ENCODE measurements at regions not wholly inside any gene's neighbourhood (a gene's known extent, or its start where the extent isn't known, plus 50 kb on each side); places are given as distances from the start of the nearest gene placed in this dataset.

DNA sequence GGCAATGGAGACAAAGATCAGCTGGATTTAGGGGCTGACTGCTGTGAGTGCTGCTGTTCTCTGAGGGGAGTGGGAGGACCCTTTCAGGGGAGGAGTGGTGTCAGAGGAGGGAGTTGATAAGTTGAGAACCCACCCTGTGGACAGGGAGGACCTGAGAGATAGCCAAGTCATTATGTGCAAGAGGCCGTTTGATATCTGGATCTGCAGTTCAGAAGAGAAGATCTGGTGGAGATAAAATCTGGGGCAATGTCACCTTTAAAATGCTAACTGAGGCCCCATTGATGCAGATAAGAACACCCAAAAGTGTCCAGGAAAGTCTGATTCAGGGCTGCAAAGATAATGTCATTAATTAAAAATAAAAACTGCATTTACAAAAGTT lies 256.1 kb upstream of the HES1 start:
- no peak for ATAC-seq (ENCODE audit: low read depth)
- H3K27me3 Mint-ChIP-seq, result peaks cover 20% of the 10 kb centered on the region
- no peak overlapping the region for H3K27ac Mint-ChIP-seq
- no peak overlapping the region for H3K4me3 Mint-ChIP-seq
- no peaks in the 10 kb centered on the region for H3K4me1 Mint-ChIP-seq
- no peaks in the 10 kb centered on the region for H3K36me3 Mint-ChIP-seq
- DNase-seq, result no peak
- H3K9me3 Mint-ChIP-seq, result no peaks in the 10 kb centered on the region
- POLR2A ChIA-PET, result no interaction called here

DNA sequence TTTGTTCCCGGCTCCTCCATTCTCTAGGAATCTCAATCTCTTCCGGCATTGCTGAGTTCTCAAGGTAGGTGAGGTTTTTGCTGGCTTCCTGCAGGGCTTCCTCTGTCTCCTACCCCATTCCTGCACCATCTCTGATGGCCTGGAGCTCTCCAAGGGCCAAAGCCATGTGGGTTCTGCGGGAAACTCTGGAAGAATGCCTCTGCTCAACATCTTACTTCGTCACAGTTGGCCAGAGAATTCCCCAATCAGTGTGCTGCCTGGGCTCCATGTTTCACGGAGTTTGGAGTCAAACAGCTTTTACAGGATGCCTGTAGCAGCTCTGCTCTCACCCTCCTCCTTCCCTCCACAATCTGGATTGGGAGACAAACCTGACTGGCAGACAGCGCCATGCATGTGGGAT lies 253.9 kb upstream of the HES1 start:
- Mint-ChIP-seq H3K4me1 (no peaks in the 10 kb centered on the region), H3K36me3 (no peaks in the 10 kb centered on the region), H3K4me3 (no peak overlapping the region), H3K27ac (no peak overlapping the region), H3K27me3 (peaks cover 13% of the 10 kb centered on the region), H3K9me3 (no peaks in the 10 kb centered on the region)
- DNase-seq (no peak), ATAC-seq (ENCODE audit: low read depth) (no peak)
- POLR2A ChIA-PET, result no interaction called here

DNA sequence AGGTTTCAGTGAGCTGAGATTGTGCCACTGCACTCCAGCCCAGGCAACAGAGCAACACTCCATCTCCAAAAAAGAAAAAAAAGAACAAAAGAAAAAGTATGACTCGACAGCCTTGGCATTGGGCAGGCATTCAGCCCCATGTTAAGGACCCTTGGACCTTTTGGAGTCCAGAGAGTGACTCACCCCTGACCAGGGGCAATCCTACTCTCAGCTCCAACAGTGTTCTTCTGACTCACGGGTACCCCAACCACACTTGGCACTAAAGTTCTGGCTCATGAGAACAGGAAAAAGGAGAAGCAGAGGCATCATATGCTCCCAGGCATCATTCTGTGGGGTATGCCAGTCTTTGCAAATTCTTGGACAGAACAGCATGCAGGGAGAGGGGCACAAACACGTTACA lies 252.4 kb upstream of the HES1 start:
- H3K36me3 Mint-ChIP-seq, result no peaks in the 10 kb centered on the region

DNA sequence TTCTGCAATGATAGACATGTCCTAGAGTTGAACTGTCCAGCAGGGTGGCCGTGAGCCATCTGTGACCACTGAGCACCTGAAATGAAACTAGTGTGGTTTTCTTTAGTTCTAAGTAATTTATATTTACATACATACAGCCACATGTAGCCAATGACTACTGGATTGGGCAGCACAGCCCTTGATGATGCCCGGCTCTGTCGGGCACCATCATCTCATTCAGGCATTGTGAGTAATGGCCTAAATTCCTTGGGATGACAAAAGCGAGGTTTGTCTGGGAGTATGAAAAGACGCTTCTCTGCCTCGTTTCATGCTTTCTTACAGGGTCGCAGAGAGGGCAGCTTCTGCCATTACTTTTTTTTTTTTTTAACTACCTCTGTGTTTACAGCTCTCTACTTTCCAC lies 251.9 kb upstream of the HES1 start:
- H3K27ac Mint-ChIP-seq, result no peak overlapping the region
- H3K27me3 Mint-ChIP-seq, result peaks cover 6% of the 10 kb centered on the region
- POLR2A ChIA-PET, result no interaction called here
- no peaks in the 10 kb centered on the region for H3K9me3 Mint-ChIP-seq
- H3K4me1 Mint-ChIP-seq, result no peaks in the 10 kb centered on the region
- H3K4me3 Mint-ChIP-seq, result no peak overlapping the region
- no peak for DNase-seq
- no peaks in the 10 kb centered on the region for H3K36me3 Mint-ChIP-seq
- ATAC-seq (ENCODE audit: low read depth), result no peak

More for the DNA sequence above, 252.4 kb upstream of the HES1 start:
- Mint-ChIP-seq H3K27ac (no peak overlapping the region), H3K27me3 (peaks cover 6% of the 10 kb centered on the region), H3K4me3 (no peak overlapping the region), H3K4me1 (no peaks in the 10 kb centered on the region), H3K9me3 (no peaks in the 10 kb centered on the region)
- no peak for ATAC-seq (ENCODE audit: low read depth)
- no peak for DNase-seq
- POLR2A ChIA-PET, result no interaction called here

DNA sequence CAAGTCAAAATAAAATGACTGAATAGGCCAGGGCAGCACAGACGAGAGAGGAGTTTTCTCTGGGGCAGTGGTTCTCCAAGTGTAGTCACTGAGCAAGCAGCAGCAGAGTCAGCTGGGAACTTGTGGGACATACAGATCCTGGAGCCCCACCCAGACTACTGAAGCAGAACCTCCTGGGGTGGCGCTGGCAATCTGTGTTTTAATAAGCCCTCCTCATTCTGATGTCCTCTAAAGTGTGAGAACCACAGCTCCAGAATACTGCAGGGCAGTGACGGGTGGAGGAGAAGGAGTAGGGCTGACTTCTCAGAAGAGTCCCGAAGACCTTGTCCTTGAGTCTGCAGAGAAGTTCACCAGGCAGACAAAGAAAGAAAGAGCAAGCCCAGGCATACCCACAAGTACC lies 251.3 kb upstream of the HES1 start:
- POLR2A ChIA-PET, result no interaction called here
- peaks cover 4% of the 10 kb centered on the region for H3K27me3 Mint-ChIP-seq
- no peak overlapping the region for H3K27ac Mint-ChIP-seq
- no peak for DNase-seq
- no peak overlapping the region for H3K4me3 Mint-ChIP-seq
- no peaks in the 10 kb centered on the region for H3K4me1 Mint-ChIP-seq
- no peak for ATAC-seq (ENCODE audit: low read depth)
- no peaks in the 10 kb centered on the region for H3K36me3 Mint-ChIP-seq
- H3K9me3 Mint-ChIP-seq, result no peaks in the 10 kb centered on the region

DNA sequence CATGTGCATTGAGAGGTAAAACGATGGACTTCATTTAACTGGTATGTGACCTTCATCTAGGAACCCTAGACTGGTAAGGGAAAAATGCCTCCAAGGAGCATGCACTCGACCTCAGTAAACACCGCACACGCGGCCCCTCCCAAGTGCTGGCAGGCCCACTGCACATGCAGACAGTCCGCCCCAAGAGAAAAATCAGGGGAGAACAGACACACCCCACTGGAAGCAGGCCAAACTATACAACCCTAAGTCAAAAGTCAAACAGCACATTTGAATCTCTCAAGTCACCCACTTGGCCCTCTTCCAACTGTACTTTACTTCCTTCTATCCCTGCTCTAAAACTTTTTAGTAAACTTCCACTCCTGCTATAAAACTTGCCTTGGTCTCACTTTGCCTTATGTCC lies 250.1 kb upstream of the HES1 start:
- ATAC-seq (ENCODE audit: low read depth) (no peak), DNase-seq (no peak)
- POLR2A ChIA-PET, result no interaction called here
- Mint-ChIP-seq H3K27me3 (peaks cover 3% of the 10 kb centered on the region), H3K36me3 (no peaks in the 10 kb centered on the region), H3K4me1 (no peaks in the 10 kb centered on the region), H3K27ac (no peak overlapping the region), H3K4me3 (no peak overlapping the region), H3K9me3 (no peaks in the 10 kb centered on the region)

DNA sequence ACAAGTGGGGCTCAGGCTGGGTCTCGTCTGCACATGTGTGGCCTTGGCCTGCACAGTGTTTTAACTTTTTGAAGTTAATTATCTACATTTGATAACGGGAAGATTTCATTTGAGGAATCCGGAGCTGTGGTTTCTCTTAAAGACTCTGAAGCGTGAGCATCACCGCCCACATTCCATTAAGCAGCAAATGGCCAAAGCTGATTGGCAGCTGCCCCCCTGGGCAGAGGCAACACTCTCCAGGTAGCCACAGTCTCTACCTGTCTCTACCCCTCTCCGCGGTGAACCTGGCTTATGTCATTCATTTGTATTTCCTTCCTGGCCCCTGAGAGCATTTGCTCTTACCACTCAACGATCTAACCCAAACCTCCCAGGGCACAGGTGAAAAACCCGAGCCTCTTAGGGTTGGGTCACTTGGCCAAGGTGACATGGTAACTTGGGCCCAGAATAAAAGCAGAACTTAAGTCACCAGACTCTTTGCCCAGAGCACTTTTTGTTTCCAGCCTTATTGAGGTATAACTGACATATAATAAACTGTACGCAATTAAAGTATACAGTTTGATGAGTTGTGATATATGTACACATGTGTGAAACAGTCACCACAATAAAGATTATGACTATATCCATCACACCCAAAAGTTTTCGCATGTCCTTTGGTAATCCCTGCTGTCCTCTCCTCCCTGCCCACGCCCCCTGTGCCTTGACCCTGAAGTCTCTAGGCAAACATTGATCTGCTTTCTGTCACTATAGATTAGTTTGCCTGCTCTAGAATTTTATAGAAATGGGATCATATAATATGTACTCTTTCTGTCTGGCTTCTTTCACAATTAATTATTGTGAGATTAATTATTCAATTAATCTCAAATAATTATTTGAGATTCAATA lies 245.7 kb upstream of the HES1 start:
- H3K27me3 Mint-ChIP-seq, result peaks cover 3% of the 10 kb centered on the region
- no peaks in the 10 kb centered on the region for H3K4me1 Mint-ChIP-seq
- H3K4me3 Mint-ChIP-seq, result no peak overlapping the region
- no peak for ATAC-seq (ENCODE audit: low read depth)
- no peak for DNase-seq
- H3K9me3 Mint-ChIP-seq, result no peaks in the 10 kb centered on the region
- POLR2A ChIA-PET, result no interaction called here
- H3K36me3 Mint-ChIP-seq, result no peaks in the 10 kb centered on the region
- no peak overlapping the region for H3K27ac Mint-ChIP-seq

DNA sequence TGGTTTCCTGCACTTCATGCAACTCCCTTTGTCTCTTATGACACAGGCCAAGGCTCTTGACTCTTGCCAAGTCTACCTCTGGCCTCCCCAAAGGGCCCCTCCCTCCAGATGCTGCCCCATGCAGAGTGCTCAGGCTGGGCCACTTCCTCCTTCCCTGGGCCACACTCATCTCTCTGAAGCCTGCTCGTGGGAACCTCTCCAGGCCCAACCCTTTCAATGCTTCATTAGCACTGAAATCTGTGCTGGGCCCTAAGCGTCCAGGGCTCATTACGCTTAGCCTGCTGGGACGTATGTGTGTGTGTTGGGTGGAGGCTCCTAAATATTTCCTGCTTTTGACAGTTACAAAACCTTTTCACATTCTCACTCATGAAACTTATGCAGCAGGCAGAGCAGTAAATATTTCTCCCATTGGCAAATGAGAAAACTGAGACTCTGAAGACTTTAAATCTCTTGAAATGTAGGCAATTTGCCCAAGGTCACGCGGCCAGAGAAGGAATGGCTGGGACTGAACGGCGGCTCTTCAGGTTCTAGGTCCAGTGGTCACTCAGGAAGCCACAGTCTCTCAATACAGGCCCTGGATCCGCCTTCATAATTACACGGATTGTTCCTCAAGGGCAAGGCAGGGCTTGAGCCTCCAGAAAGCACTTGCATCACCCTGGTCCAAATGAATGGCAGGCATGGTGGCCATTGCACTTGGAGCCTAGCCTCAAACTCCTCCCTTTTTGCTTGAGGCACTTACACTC lies 241.7 kb upstream of the HES1 start:
- Mint-ChIP-seq H3K4me1 (no peaks in the 10 kb centered on the region), H3K27ac (no peak overlapping the region), H3K9me3 (no peaks in the 10 kb centered on the region), H3K27me3 (peaks cover 7% of the 10 kb centered on the region), H3K4me3 (no peak overlapping the region), H3K36me3 (no peaks in the 10 kb centered on the region)
- POLR2A ChIA-PET, result no interaction called here
- DNase-seq (no peak), ATAC-seq (ENCODE audit: low read depth) (no peak)

DNA sequence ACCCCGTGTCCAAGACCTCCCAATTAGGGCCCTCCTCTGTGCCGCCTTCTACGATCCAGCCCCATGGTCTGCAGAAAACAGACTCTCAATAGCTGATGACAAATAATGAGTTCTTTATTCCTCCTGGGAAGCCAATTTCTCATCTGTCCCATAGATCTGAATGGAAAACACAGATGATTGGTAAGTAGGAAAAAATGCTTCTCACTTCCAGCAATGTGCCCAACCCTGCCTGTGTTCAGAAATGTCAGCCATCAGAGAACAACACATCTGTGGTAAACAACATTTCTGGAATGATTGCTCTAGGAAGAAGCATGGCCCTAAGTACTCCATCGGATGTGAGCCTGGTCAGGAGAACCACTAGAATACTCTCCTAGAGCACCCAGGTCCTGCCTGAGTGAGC lies 240.5 kb upstream of the HES1 start:
- POLR2A ChIA-PET, result no interaction called here
- ATAC-seq (ENCODE audit: low read depth) (no peak), DNase-seq (no peak)
- H3K27me3 Mint-ChIP-seq, result peaks cover 9% of the 10 kb centered on the region
- no peak overlapping the region for H3K4me3 Mint-ChIP-seq
- no peaks in the 10 kb centered on the region for H3K36me3 Mint-ChIP-seq
- peaks cover 2% of the 10 kb centered on the region for H3K4me1 Mint-ChIP-seq
- no peaks in the 10 kb centered on the region for H3K9me3 Mint-ChIP-seq
- H3K27ac Mint-ChIP-seq, result no peak overlapping the region

DNA sequence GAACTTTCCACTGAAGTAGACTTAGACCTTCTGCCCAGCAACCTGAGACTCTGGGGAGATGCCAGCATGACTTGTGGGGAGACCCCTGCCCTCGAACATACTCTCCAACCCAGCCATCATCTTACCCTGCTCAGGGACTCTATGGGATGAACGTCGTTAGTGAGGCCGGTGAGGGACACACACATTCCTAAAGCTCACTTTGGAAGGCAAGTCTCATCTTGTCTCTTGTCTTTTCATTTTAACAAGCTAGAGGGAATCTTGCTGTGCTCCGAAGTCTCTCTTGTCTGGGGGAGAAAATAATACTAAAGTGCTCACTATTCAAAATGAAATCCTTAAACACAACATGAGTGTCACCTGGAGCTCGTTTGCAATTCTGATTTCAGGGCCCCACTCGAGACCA lies 239.5 kb upstream of the HES1 start:
- POLR2A ChIA-PET, result no interaction called here
- Mint-ChIP-seq H3K36me3 (no peaks in the 10 kb centered on the region), H3K4me3 (no peak overlapping the region), H3K27me3 (peaks cover 11% of the 10 kb centered on the region), H3K4me1 (peaks cover 2% of the 10 kb centered on the region), H3K9me3 (no peaks in the 10 kb centered on the region), H3K27ac (no peak overlapping the region)
- no peak for ATAC-seq (ENCODE audit: low read depth)
- no peak for DNase-seq

DNA sequence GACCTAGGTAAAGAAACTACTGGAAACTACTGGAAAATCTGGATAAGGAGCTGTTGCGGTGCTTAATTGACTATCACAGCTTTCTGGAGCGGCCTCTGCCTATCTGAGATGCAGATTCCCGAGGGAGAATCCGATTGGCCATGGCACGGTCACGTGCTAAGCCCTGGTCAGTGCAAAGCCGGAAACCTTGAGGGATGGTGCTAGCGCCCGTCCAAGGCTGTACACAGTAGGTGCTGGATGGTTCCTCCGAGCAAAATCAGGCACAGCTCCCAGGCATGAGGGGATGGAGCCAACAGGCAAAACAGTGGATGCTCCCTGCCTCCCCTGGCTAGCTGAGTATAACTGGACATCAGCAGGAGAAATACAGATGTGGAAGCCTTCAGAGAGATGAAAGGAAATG lies 238.7 kb upstream of the HES1 start:
- H3K9me3 Mint-ChIP-seq, result no peaks in the 10 kb centered on the region
- peaks cover 2% of the 10 kb centered on the region for H3K4me1 Mint-ChIP-seq
- no peaks in the 10 kb centered on the region for H3K36me3 Mint-ChIP-seq
- H3K4me3 Mint-ChIP-seq, result no peak overlapping the region
- no peak overlapping the region for H3K27ac Mint-ChIP-seq
- DNase-seq (no peak), ATAC-seq (ENCODE audit: low read depth) (no peak)
- H3K27me3 Mint-ChIP-seq, result peaks cover 11% of the 10 kb centered on the region
- POLR2A ChIA-PET, result no interaction called here

DNA sequence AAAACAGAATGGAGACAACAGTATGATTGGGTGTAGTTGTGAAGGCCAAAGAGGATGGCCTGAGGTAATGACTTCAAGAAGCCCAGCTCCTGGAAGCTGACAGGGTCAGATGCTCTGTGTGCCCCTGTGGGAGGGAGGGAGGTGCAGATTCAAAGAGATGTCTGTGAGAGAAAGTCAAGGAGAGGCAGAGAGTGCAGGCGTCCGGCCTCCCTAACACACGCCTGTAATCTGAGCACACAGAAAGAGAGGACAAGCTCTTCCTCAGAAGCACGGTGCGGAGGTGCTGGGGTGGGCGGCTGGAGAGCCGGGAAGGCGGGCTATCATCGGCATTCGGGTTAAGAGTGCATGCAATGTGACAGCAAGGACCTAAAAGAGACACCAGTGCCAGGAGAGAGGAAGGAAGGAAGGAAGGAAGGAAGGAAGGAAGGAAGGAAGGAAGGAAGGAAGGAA lies 238.2 kb upstream of the HES1 start:
- POLR2A ChIA-PET, result no interaction called here
- no peaks in the 10 kb centered on the region for H3K9me3 Mint-ChIP-seq
- ATAC-seq (ENCODE audit: low read depth) (no peak), DNase-seq (no peak)
- peaks cover 2% of the 10 kb centered on the region for H3K4me1 Mint-ChIP-seq
- H3K4me3 Mint-ChIP-seq, result no peak overlapping the region
- no peak overlapping the region for H3K27ac Mint-ChIP-seq
- H3K27me3 Mint-ChIP-seq, result peaks cover 11% of the 10 kb centered on the region
- H3K36me3 Mint-ChIP-seq, result no peaks in the 10 kb centered on the region

DNA sequence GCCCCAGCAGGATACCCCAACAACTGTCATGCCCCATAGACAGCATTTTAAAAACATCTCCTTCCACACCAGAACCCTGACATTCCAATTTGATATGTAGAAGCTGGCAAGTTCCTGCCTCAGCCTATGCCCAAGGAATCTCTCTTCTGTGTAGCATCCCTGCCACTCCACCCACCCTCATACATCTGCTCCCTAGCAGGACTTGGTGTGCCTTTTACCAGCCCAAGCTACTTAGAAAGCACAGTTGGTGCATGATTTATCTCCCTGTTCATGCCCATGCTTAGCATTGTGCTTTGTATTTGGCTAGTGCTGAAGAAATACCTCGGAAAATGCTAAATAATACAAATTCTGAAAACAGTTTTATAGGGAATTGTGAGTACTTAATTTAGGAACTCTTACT lies 236.9 kb upstream of the HES1 start:
- H3K4me1 Mint-ChIP-seq, result peaks cover 2% of the 10 kb centered on the region
- H3K27ac Mint-ChIP-seq, result no peak overlapping the region
- no peaks in the 10 kb centered on the region for H3K36me3 Mint-ChIP-seq
- ATAC-seq (ENCODE audit: low read depth), result no peak
- H3K27me3 Mint-ChIP-seq, result peaks cover 11% of the 10 kb centered on the region
- DNase-seq, result no peak
- POLR2A ChIA-PET, result no interaction called here
- no peaks in the 10 kb centered on the region for H3K9me3 Mint-ChIP-seq
- H3K4me3 Mint-ChIP-seq, result no peak overlapping the region

DNA sequence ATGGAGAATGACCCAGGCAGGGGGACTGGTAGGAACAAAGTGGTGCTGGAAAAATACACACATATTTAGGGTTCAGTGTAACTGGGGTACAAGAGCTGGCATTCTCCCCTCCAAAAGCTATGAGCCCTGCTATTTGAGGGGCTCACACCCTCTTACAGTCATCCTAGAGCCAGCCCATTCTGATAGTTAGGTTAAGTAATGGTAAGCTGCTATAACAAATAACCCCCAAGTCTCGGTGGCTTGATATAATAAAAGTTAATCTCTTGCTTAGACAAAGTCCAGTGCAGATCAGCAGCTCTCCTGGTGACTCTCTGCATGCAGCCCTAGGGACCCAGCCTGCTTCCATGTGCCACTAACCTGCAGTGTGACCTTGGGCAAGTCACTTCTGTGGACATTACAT lies 234.9 kb upstream of the HES1 start:
- ATAC-seq (ENCODE audit: low read depth), result no peak
- DNase-seq, result no peak
- POLR2A ChIA-PET, result no interaction called here
- H3K4me1 Mint-ChIP-seq, result peaks cover 2% of the 10 kb centered on the region
- no peak overlapping the region for H3K4me3 Mint-ChIP-seq
- H3K9me3 Mint-ChIP-seq, result no peaks in the 10 kb centered on the region
- no peaks in the 10 kb centered on the region for H3K36me3 Mint-ChIP-seq
- no peak overlapping the region for H3K27ac Mint-ChIP-seq
- H3K27me3 Mint-ChIP-seq, result peaks cover 11% of the 10 kb centered on the region

Data from activated naive CD8-positive, alpha-beta T cell treated with anti-CD3 and anti-CD28 coated beads, Interleukin-2, amount 10 ng/mL, durations not matched to agents 7 days and 5 days (primary cell).